ENCODE measurements at regions not wholly inside any gene's neighbourhood (a gene's known extent, or its start where the extent isn't known, plus 50 kb on each side); places are given as distances from the start of the nearest gene placed in this dataset.

GRCh38 chr15:46242935-46243334 is 608.1 kb downstream of the SQOR start:
- BruUV-seq (replicated peaks): no TSS peak
- ATAC-seq (no peak), DNase-seq (ENCODE audit: low read depth, low spot score) (no peak), FAIRE-seq (no peak)
- Histone ChIP-seq H3K36me3 (ENCODE audit: control insufficient read depth in 2 of 2, insufficient read depth in 2 of 2, low read length in 1 of 2) (no peaks in the 10 kb centered on the region), H3K4me1 (ENCODE audit: control insufficient read depth, insufficient read depth, low read length) (no peaks in the 10 kb centered on the region), H3K79me2 (ENCODE audit: control insufficient read depth, insufficient read depth, low read length) (no peaks in the 10 kb centered on the region), H2AFZ (ENCODE audit: control insufficient read depth, low read depth, low read length) (no peak overlapping the region), H3K4me3 (no peak overlapping the region), H3K9ac (ENCODE audit: control insufficient read depth, insufficient read depth, low read length) (no peak overlapping the region), H4K20me1 (ENCODE audit: control insufficient read depth, insufficient read depth) (no peaks in the 10 kb centered on the region), H3K27ac (ENCODE audit: control insufficient read depth, insufficient read depth) (no peak overlapping the region), H3K4me2 (ENCODE audit: control insufficient read depth, insufficient read depth) (no peak overlapping the region), H3K27me3 (replicated peaks in 1 of 2; ENCODE audit: control insufficient read depth in 2 of 2, insufficient read depth in 2 of 2, low read length in 1 of 2) (no peaks in the 10 kb centered on the region), H3K9me3 (replicated peaks; ENCODE audit: control insufficient read depth, insufficient read depth, low read length) (no peaks in the 10 kb centered on the region; the same call in 2 of the 3 replicates)
- TF ChIP-seq ZSCAN29 (IDR thresholded peaks at IDR 0.05): no peak
- no peak for TF ChIP-seq PAX5 (IDR thresholded peaks at IDR 0.05; ENCODE audit: borderline replicate concordance, low read depth, low read length)
- no peak for TF ChIP-seq ZZZ3 (IDR thresholded peaks at IDR 0.05; ENCODE audit: control insufficient read depth, insufficient read length, low read depth)
- TF ChIP-seq CBX3 (IDR thresholded peaks at IDR 0.05; ENCODE audit: borderline replicate concordance, low read depth): no peak
- no peak for TF ChIP-seq MAX (IDR thresholded peaks at IDR 0.05; ENCODE audit: low read depth, low read length)
- TF ChIP-seq ASH2L (IDR thresholded peaks at IDR 0.05; ENCODE audit: borderline replicate concordance, low read depth): no peak
- no peak for TF ChIP-seq CBFB (IDR thresholded peaks at IDR 0.05; ENCODE audit: low read depth)
- no peak for TF ChIP-seq CREM (IDR thresholded peaks at IDR 0.05; ENCODE audit: low read depth)
- no peak for TF ChIP-seq MTA3 (IDR thresholded peaks at IDR 0.05; ENCODE audit: borderline replicate concordance, low read length)
- TF ChIP-seq ZNF274 (IDR thresholded peaks at IDR 0.05; ENCODE audit: insufficient read depth, insufficient read length): no peak
- TF ChIP-seq ETV6 (conservative IDR thresholded peaks at IDR 0.05 in 1 of 2, IDR thresholded peaks at IDR 0.05 in 1 of 2; ENCODE audit: borderline replicate concordance in 1 of 2, low read depth in 1 of 2): no peak
- no peak for TF ChIP-seq HDAC2 (IDR thresholded peaks at IDR 0.05)
- no peak for TF ChIP-seq NR2F1 (conservative IDR thresholded peaks at IDR 0.05)
- no peak for TF ChIP-seq WRNIP1 (IDR thresholded peaks at IDR 0.05; ENCODE audit: borderline replicate concordance, low read depth, low read length)
- intact Hi-C loops (cut with micrococcal nuclease; ENCODE audit: unreplicated experiment) (no loop called here), in situ Hi-C loops (cut with MboI) (no loop called here)
- ChIA-PET POLR2A (no interaction called here), CTCF (no interaction called here), SMC1A (ENCODE audit: uncharacterized antibody, unreplicated experiment) (no interaction called here), RAD21 (ENCODE audit: unreplicated experiment) (no interaction called here)
- WGBS (ENCODE audit: insufficient coverage, insufficient replicate concordance, low lambda C conversion rate, missing lambda C conversion rate): 60% methylated on average over 1 of the region's 1 CpG

All from GM12878 (cell line).